Uterus (tissue), 2 donors: ENCODE measurements at regions not wholly inside any gene's neighbourhood (a gene's known extent, or its start where the extent isn't known, plus 50 kb on each side); places are given as distances from the start of the nearest gene placed in this dataset.

Source experiments
- CTCF ChIP-seq, 4 experiments: fragments of 200-600 bp in 2 of 4; fragments of 450-650 bp in 2 of 4; sonication (generic) in 2 of 4; IDR thresholded peaks; one replicate each; pipeline ENCODE4 v1.5.1; 2016 to 2019; ENCODE audit warnings: antibody characterized with exemption in 4 of 4, mild to moderate bottlenecking in 2 of 4, moderate library complexity in 1 of 4
- POLR2A ChIP-seq, 2 donors: fragments of 450-650 bp; IDR thresholded peaks; one replicate each; pipeline ENCODE4 v1.6.1; 2016; ENCODE audit warnings: antibody characterized with exemption in 2 of 2, mild to moderate bottlenecking in 1 of 2, moderate library complexity in 1 of 2

- TF ChIP-seq CTCF (IDR thresholded peaks at IDR 0.05) (no peak), POLR2A (IDR thresholded peaks at IDR 0.05) (no peak)
Observed at GRCh38 chr20:21574443-21574842, 60.6 kb upstream of the NKX2-2 start.
